Hippocampal formation (tissue), 2 donors: ENCODE measurements at regions not wholly inside any gene's neighbourhood (a gene's known extent, or its start where the extent isn't known, plus 50 kb on each side); places are given as distances from the start of the nearest gene placed in this dataset.
"Not testable (repeated sequence)": the region's sequence is repeated elsewhere in the genome, so short reads cannot be mapped to it uniquely, and the experiment has no call there.

Experiments used
- DNase-seq, 2 donors: peaks; one replicate each; lab custom pipeline; 2025; lab: John Stamatoyannopoulos, UW

- no peak for DNase-seq
These were observed 386.2 kb downstream of the IRS2 start for GRCh38 chr13:109400209-109400608.

- not testable (repeated sequence) for DNase-seq
These were observed 388.3 kb downstream of the IRS2 start for GRCh38 chr13:109398071-109398470.

- no peak for DNase-seq
These were observed 389.1 kb downstream of the IRS2 start for GRCh38 chr13:109397285-109397684.

GRCh38 chr13:109396266-109396665 lies 390.1 kb downstream of the IRS2 start:
- DNase-seq = no peak

- DNase-seq = no peak
These were observed 391.4 kb downstream of the IRS2 start for GRCh38 chr13:109395014-109395413.

GRCh38 chr13:109394311-109394988 lies 391.9 kb downstream of the IRS2 start:
- no peak for DNase-seq

- no peak for DNase-seq
These were observed 393.3 kb downstream of the IRS2 start for GRCh38 chr13:109393045-109393444.

GRCh38 chr13:109390391-109390790 lies 396.0 kb downstream of the IRS2 start:
- no peak for DNase-seq

- DNase-seq = no peak
These were observed 396.5 kb downstream of the IRS2 start for GRCh38 chr13:109389892-109390345.

- no peak for DNase-seq
These were observed 396.9 kb downstream of the IRS2 start for GRCh38 chr13:109389456-109389855.

GRCh38 chr13:109387471-109387870 lies 398.9 kb downstream of the IRS2 start:
- DNase-seq = no peak

GRCh38 chr13:109385242-109385560 lies 401.2 kb downstream of the IRS2 start:
- no peak for DNase-seq

GRCh38 chr13:109384491-109385241 lies 401.7 kb downstream of the IRS2 start:
- DNase-seq = no peak

- no peak for DNase-seq
These were observed 402.7 kb downstream of the IRS2 start for GRCh38 chr13:109383683-109384082.

- DNase-seq = no peak
These were observed 404.7 kb downstream of the IRS2 start for GRCh38 chr13:109381546-109382180.

GRCh38 chr13:109380457-109380856 lies 405.9 kb downstream of the IRS2 start:
- DNase-seq = no peak

- no peak for DNase-seq
These were observed 406.5 kb downstream of the IRS2 start for GRCh38 chr13:109379930-109380329.

- no peak for DNase-seq
These were observed 409.4 kb downstream of the IRS2 start for GRCh38 chr13:109376936-109377335.

GRCh38 chr13:109374609-109375200 lies 411.7 kb downstream of the IRS2 start:
- no peak for DNase-seq

- no peak for DNase-seq
These were observed 413.7 kb downstream of the IRS2 start for GRCh38 chr13:109372666-109373065.

GRCh38 chr13:109371066-109371465 lies 415.3 kb downstream of the IRS2 start:
- no peak for DNase-seq

- DNase-seq = no peak
These were observed 415.9 kb downstream of the IRS2 start for GRCh38 chr13:109370496-109370895.
